ENCODE measurements at regions not wholly inside any gene's neighbourhood (a gene's known extent, or its start where the extent isn't known, plus 50 kb on each side); places are given as distances from the start of the nearest gene placed in this dataset.

DNA sequence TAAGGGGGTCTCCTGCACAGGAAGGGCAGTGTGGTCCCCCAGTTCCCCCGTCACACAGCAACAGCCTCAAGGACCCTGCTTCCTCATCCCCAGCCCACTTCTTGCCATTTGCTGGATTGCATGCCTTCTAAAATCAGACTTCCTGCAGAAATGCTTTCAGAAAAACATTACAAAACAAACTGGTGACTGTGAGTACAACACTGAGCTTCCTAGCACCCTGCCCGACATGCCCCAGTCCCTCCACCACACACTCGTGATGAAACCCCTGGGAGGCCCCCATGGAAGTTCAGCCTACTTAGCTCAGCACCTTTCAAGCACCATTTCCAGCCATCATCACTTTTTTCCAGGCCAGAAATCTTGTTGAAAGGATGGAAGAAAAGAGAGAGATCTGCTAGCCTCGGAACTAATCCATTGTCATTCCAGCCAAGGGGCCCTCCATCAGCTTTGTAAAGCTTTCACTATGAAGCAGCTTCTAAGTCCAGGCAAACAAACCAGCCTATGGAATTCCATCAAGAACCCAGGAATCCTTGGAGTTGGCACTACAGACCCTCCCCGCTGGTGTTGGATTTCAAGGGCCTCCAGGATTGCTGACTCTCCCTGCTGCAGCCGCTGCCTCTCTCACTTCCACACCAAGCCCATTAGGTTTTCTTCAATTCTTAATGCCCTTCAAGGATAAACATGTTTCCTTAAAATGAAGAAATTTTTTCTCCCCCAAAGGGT lies 114.6 kb downstream of the C5orf15 start:
- no peak for DNase-seq

DNA sequence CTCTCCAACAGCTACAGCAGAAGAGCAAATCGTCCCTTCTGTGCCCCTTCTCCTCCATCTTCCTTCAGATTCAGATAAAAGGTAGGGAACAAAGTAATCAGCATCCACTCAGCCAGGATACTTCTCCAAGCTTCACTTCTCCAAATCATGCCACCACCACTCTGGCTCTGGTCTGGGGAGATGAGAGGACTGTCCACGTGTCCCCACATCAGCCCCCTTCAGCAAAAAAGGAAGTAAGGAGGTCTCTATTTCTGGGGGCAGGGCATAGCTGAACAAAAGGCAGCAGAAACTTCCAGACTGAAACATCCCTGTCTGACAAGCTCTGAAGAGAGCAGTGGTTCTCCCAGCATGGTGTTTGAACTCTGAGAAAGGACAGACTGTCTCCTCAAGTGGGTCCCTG lies 116.9 kb downstream of the C5orf15 start:
- DNase-seq, result no peak

GRCh38 chr5:133850811-133851210 lies 117.6 kb downstream of the C5orf15 start:
- no peak for DNase-seq

GRCh38 chr5:133849116-133849515 lies 119.3 kb downstream of the C5orf15 start:
- DNase-seq, result no peak

GRCh38 chr5:133848341-133848811 lies 120.0 kb downstream of the C5orf15 start:
- DNase-seq, result no peak

DNA sequence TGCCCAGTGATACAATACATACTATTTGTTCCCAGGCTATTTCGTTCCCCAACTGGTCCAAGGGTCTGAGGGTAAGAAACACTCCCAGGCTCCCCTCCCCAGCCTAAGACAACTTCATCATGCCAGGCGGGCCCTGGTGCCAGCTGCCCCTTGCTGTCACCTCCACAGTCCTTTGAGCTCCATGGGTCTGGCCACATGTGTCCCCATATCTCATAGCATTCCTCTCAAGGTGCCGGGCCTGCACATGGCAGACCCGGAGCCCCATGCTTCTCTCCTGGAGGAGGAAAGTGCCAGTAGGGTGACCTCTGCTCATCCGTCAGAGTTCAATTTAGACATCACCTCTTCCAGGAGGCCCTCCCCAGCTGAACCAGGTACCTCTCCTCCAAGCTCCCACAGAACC lies 120.5 kb downstream of the C5orf15 start:
- no peak for DNase-seq

DNA sequence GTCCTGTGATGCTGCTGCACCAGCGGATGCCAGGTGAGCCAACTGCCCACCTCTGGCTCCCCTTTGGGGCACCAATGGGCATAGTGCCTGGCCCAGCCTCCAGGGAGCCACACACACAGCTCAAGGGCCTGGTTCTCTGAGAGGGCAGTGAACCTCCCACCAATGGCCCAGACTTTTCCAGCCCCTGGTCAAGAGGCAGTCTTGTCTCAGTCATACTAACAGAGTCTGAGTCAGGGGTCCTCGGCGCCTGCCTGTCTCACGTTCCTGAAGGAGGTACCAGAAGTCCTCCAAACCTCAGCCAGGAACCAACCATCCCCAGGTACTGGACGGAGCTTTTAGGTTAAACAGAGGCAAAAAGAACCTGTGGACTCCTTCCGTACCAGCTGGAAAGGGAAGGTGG lies 121.1 kb downstream of the C5orf15 start:
- DNase-seq, result no peak

- DNase-seq, result no peak
These were observed 121.8 kb downstream of the C5orf15 start for GRCh38 chr5:133846478-133847226.

- DNase-seq, result no peak
These were observed 123.2 kb downstream of the C5orf15 start for GRCh38 chr5:133845271-133845670.

DNA sequence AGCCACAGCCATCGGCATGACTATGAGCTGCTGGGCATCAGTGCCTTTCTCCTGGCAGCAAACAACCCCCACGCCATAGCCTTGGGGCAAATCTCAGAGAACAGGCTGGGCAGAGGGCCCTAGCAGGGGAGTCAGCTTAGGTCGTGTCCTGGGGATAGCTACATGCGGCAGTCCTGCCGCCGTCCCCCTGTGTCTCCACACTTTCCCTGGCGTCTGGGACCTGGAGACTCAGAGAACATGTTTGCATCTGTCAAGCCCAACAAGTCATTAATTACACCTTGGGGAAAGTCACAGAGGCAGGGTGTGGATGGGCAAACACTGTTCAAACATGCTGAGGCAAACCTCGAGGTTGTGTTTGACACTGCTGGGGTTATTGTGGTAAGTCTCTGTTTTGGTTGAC lies 123.6 kb downstream of the C5orf15 start:
- DNase-seq, result no peak

GRCh38 chr5:133843911-133844310 lies 124.5 kb downstream of the C5orf15 start:
- DNase-seq, result no peak

GRCh38 chr5:133842846-133843611 lies 125.4 kb downstream of the C5orf15 start:
- DNase-seq, result no peak

DNA sequence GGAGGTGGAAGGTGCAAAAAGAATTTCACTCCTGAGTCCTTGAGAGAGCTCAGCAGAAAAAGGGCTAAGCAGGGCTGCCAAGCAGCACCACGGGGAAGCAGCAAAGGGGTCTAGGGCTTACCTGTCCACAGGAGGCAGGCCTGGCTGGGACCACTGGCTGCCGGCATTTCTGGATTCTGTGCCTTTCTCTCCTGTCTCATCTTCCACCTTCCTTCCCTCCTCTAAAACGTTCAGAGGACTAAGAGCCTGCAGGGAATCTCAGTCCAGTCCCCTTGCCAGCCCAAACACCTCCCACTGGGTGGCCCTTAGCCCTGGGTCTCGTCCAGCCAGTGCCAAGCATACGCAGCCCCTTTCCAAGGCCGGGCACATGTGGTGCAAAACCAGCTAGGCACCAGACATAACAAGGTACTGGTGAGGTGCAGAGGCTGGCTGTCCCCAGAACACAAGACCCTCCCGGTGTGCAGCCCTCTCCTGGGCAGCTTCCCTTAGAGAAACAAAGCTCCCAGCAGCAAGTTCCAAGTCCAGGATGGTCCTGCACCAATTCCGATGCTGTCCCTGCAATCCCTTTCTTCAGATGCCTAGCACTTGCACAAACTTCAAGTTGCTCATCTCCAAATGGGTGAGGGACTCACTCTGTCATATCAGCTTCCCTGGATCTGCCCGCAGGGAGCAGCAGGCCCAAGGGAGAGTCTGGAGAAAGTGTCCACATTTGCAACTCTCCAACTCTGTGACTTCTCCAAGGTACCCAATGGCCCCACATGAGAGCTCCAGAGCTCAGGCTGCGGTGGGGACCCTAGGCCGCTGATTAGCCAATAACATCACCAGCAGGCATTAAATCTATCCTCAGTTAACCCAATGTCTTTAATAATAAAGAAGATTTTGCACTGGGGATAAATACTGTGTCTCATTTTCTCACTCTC lies 126.3 kb downstream of the C5orf15 start:
- DNase-seq, result no peak

- no peak for DNase-seq
These were observed 128.3 kb downstream of the C5orf15 start for GRCh38 chr5:133840168-133840567.

GRCh38 chr5:133839721-133840120 lies 128.7 kb downstream of the C5orf15 start:
- no peak for DNase-seq

DNA sequence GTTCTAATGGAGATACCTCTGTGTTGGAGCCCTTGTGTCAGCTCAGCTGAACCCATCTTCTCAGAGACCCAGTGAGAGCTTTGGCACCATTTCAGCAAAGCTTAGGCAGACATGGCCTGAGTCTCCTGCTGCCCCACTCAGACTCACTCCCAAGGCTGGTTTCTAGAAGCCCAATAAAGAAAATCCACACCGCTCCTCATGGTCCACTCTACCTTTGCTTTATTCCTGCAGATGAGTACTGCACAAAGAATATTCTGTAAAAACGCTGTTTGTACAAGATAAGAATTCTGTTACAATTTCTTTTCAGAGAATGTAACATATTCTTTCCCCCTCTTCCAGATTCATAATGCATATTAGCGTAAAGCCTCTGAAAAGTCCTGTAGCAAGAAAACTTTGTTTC lies 129.3 kb downstream of the C5orf15 start:
- DNase-seq, result no peak

DNA sequence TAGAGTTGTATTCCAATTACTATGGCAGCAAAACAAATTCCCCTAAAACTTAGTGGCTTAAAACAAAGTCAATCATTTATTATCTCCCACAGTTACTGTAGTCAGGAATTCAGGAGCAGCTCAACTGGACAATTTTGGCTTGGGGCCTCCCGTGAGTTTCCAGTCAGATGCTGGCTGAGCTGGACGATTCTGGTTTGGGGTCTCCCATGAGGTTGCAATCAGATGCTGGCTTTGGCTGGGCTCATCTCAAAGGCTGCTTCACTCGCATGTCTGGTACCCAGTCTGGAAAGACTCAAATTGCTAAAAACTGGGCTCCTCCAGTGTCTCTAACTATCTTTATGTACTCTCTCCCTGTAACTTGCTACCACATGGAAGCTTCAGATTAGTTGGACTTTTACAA lies 130.1 kb downstream of the C5orf15 start:
- no peak for DNase-seq

GRCh38 chr5:133831491-133832224 lies 136.8 kb downstream of the C5orf15 start:
- no peak for DNase-seq

- no peak for DNase-seq
These were observed 137.5 kb downstream of the C5orf15 start for GRCh38 chr5:133830911-133831310.

DNA sequence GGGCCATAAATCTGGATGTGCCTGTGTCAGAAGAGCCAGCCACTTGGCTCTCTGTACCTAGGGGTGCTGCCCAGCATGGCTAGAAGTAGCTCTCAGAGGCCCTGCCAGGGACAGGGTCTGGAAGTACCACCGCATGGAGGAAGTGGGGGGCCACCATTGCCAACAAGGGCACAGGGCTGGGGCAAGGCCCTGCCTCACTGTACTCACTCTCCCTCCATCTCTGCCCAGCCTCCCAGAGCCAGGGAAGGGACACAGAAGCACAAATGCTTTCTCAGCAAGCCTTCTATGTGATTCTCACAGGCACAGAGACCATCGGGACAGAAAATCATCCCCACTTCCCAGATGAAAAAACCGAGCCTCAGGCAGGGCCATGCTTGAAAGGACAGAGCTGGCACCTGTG lies 138.1 kb downstream of the C5orf15 start:
- DNase-seq, result no peak

GRCh38 chr5:133829786-133830185 lies 138.6 kb downstream of the C5orf15 start:
- no peak for DNase-seq

DNA sequence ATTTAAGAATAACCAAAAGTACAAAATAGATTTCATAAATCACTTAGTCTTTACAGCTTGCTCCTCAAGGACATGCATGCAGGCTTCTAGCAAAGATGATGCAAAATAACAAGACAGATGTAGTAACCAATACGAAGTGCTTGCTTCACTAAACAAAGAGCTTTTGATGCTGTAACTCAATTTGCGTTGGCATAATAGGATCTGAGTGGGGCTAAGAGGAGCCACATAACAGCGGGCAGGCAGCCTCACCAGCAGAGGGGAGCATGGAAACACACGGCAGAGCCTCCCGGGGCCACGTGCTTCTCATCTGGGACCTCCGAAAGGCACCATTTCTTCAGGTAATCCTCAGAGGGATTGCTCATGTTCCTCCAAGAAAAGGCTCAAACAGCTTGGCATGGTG lies 139.7 kb downstream of the C5orf15 start:
- DNase-seq, result no peak
